CD4-positive, alpha-beta T cell treated with Interleukin-1 beta for 1 hour (primary cell): ENCODE measurements at regions not wholly inside any gene's neighbourhood (a gene's known extent, or its start where the extent isn't known, plus 50 kb on each side); places are given as distances from the start of the nearest gene placed in this dataset.

ENCODE experiments used
- DNase-seq, 2 donors: peaks; one replicate each; pipeline ENCODE4 v3.0.0-alpha.2; 2020 to 2022

DNA sequence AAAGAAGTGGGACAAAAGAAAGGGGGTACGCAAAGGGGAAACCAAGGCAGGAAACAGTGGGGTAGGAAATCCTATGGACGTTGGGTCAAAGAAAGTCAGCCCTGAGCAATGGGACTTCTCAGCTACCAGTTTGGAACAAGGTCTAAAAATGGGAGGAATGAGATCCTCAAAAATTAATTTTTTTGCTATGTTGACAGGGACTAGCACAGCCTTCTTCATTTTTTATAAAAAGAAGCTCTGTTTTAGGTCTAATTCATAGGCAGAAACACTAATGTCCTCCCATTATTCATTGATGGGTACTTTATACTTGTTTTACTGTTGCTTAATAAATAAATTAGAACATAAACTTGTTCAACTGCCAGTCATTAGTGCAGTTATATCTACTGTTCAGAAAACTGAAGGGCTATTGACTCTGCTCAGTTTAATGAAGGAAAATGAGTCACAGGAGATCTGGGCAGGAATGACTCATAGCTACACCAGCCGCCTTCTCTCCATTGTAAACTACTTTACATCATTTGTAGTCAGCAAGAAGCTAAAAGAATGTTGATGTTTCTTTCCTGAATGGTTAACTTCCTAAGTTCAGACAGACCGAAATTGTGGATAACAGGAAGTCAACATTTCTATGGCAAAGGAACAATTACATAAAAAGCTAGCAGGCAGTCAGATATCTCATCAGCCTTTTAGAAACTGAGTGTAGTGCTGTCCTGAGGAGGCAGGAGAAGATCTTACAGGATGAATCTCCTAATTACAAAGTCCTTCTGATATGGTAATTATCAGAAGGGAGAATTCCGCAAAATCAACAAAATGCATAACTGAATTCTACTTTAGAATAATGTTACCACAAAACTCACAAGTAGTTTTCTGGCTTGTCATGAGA, 356.4 kb upstream of the PKN2 start:
- no peak for DNase-seq

DNA sequence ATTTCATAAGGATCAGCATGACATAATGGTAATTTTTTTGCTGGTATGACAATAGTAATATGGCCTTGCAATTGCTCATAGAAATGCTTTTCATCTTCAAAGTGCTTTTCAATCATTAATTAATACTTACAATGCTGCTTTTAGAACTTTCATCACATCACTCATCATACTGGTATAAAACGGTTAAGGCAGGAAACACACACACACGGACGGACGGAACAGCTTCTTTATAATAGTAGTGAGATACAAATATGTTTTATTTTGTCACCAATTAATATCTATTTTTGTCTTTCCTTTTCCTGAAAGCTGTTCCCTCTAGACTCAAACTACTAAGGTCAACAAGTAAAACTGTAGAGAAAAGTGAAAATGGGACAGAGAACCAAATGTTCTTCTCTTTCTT, 353.9 kb upstream of the PKN2 start:
- no peak for DNase-seq

DNA sequence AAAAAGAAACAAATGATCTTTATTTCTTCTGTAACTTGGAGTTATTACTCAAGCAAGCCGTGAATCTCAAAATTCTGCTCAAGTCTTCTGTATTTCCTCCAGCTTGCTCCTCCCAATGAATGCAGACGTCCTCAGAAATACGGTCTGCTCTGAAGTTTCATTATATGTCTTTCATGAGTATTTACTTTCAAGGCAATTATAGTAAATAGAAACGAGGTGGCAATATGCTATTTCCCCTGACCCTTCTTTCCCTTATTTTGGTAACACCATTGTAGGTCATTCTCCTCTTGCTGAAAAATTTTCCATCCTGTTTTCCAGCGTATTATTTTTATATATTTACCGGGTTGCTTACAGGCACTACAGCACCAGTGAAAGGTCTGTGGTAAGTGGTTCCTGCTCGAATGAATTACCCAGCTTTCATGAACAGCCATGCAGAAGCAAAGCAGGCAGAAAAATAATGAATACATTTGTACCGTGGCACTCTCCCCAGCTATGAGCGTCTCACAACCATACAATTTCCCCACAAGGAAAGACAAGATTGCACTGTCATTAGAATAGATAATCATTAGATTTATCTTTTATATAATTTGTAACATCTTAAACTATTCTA, 350.9 kb upstream of the PKN2 start:
- DNase-seq, result no peak

DNA sequence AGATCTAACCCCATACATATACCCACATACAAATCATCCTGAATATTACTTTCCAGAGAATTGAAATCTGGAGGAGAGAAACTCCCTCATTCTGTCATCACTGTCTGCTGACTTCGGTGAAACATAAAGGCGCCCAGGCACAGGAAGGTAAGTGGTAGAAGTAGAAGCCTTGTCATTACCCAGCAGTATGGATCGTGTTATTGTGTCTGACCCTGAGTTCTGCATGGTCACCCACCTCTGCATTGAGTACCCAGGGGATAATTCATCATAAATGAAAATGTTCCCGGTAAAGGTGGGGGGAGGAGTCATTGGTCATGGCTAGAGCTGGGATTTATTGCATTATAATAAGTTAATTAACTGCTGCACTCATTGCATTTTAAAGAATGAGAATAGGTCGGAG, 342.6 kb upstream of the PKN2 start:
- no peak for DNase-seq

DNA sequence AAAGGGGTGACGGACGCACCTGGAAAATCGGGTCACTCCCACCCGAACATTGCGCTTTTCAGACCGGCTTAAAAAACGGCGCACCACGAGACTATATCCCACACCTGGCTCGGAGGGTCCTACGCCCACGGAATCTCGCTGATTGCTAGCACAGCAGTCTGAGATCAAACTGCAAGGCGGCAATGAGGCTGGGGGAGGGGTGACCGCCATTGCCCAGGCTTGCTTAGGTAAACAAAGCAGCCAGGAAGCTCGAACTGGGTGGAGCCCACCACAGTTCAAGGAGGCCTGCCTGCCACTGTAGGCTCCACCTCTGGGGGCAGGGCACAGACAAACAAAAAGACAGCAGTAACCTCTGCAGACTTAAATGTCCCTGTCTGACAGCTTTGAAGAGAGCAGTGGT, 342.0 kb upstream of the PKN2 start:
- peak in 1 of 2 donors; percentile 5 for DNase-seq

DNA sequence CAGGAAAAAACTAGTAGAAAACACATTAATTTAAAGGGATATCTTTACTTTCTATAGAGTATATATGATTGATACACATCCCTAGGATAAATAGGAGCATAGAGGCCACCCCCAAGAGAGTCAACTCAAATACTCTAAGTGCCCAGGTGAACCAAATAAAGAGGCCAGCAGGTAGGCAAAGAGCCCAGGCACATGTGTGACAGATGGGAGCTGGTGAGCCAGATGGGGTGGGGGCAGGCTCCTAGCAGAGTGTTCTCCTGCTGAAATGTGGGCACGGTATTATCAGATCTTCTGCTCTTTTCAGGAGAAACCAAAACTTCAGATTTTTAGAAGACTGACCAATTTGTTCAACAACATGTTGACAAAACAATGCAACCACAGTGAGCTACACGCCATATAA, 333.4 kb upstream of the PKN2 start:
- no peak for DNase-seq

DNA sequence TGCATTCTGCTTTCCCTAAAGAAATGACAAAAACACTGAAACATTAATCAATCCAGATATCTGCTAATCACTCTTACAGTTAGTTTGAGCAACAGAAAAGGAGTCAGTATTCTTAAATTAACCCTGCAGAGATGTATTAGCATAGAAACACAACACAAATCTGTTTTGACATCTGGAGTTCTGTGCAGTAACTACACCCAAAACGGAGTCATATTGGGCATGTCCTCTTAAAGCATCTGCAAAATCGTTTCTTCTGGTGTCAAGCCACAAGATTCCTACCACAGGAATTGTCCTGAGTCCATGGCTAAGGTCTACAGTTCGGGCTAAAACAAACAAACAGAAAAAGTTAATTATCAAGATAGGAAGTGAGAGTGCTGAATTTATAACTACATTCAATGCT, 332.1 kb upstream of the PKN2 start:
- no peak for DNase-seq

DNA sequence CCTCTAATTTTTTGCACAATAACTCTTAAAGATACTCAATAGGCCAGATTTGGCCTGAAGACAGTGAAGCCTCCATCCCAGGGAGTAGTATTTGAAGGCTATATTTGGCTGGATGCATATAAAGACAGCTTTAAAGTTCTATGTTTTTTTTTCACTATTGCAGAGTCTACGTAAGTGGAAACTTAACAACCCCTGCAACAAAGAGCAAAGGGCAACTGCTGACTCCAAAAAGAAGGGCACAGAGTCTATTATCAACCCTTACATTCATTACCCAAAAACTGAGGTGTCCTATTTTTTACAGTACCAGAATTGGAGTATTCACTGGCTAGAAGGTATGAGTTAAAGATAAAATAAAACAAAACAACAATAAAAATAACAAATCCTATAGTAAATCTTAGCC, 329.8 kb upstream of the PKN2 start:
- DNase-seq, result no peak

DNA sequence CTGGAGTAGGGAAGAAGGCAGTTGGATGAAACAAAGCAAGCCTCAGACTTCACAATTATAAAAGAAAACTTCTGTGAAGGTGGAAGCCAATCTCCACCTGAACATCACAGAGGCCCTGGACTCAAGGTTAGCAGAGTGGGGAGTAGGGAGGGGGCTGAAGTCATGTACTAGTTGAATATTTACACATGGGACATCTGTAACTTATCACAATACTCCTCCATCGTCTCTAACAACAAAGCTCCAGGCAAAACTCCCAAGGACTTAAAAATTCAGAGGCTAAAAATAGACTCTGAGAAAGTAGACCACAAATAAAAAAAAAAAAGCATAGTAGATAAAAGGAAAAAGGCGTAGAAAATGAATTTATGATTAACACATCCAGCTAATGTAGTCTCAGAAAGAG, 326.3 kb upstream of the PKN2 start:
- DNase-seq, result no peak

DNA sequence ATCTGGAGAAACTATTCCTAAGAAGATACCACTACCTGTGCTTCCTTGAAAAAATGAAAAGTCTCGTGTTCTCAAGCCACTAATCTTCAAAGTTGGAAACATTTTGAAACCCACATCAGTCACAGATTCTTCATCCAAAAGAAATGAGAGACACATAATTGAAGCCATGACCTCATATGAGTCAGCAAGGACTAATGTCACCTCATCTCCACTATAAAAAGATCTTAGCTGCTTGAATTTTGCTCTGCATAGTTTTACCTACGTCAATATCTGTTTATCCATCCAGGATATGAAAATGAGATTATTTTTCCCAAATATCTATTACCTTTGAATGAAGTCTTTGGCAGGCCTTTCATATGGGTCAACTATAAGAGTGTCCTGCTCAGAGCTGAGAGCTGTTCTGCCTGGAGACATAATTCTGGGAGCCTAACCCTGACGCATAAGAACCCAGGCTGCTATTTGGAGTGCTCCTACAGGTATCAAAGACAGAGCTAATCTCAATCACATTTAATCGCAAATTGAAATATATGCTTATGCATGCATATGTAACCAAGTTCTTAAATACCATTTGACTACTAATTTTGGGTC, 312.5 kb upstream of the PKN2 start:
- no peak for DNase-seq

DNA sequence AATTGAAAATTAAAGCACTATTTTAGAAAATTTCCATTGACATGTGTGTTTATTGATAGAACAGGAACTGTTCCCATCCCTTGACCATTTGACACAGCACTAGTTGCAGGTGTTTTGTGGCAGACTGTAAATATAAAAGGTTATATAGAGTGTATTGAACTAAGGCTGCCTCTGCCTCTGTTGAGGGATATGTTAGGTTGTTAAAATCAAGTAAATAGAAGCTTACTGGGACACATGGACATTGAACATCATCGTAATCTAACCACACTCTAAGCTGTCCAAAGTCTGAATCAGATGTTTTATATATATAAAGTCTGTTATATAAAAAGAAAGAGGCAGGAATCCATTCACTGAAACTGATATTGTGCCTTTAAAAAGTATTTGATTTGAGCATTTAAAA, 308.1 kb upstream of the PKN2 start:
- DNase-seq, result no peak

DNA sequence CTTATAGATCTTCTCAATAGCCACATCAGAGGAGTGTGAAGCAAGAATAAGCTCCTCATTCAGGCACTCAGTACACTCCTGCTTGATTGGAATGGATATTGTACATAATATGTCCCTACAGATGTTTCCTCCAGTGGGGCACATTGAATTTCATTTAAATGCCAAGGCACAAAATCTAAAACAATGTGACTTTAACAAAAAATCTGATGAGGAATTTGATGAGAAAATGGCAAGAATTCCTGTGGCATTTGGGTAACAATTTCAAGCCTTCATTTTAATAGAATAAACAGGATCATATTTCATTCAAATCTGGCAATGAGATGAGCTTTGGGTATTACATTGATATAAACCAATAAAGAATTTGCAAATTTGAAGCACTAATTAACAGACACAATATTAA, 307.7 kb upstream of the PKN2 start:
- no peak for DNase-seq

DNA sequence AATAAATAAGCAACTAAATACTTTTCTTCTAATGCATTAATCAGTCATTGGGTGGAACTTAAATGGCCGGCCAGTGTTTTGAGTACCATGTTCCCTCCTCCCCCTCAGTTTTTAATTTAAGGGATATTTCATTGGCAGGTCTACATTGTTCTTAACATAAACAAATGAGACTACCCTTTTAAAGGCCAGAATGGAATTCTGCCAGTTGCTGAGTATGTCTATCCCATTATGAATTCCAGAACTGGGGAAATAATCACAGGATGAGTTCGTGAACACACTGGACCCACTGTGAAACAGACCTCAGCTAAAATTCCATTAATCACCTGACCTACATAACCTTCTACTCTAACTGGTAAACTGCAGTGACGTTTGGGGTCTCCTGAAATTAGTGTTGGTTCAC, 305.5 kb upstream of the PKN2 start:
- no peak for DNase-seq

DNA sequence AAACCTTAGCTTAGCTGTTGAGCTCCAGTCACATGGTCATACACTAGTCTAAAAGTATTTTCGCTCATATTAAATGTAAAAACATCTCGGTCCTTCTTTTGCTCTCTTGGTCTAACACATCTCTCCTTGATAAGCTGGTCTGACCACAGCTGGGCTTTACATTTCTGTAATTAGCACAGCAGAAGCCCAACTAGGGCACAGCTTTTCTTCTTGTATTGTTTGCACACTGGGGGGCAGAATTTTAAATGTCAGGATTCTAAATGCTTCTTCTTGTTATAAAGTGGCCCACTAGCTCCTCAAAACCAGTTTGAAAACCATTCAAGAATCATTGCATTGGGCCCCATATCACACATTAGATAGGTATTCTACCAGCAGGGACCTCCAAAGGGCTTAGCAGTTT, 289.1 kb upstream of the PKN2 start:
- no peak for DNase-seq

DNA sequence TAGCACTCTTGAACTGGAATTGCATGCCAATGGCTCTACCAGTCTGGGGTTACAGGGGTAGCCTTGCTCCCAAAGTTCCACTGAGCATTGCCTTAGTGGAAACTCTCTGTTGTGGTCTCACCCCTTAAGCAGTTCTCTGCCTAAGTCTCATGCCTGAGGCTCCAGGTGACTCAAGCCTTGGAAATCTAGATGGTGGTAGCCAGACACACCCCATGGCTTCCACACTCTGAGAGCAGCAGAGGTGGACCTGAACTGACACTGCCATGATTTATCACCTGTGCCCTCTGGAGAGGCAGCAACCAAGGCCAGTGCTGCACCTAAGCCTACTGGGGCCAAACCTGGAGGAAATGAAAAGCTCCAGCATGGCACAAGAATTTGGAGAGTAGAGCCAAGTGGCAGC, 285.7 kb upstream of the PKN2 start:
- DNase-seq, result no peak

DNA sequence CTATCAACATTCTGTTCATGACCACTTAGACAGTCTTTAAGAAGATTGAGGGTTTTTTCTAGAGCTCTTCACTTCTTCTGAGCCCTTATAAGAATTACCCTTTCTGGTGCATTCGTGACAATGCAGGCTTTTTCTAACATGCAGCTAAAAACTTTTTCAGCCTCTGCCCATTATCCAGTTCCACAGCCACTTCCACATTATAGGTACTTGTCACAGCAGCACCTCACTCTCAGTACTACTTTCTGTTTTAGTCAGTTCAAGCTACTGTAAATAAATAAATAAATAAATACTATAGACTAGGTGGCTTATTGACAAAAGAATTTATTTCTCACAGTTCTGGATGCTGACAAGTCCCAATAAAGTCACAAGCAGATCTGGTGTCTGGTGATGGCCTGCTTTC, 284.4 kb upstream of the PKN2 start:
- no peak for DNase-seq

DNA sequence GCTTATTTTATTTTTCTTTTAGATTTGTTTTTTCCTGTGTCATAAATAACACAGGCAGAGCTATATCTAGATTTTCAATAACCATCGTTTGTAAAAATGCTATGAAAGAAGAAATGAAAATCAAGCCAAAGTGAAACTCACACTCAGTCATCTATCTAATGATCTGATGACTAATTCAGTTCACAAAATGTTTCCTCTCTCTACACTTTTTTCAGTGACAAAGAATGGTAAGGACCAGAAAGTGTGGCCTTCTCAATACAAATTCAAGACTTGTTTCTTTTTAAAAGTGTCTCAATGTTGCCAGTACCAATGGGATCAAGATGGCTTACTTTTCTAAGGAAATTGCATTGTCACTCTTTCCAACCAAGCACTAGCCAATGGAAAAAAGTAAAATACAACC, 282.8 kb upstream of the PKN2 start:
- DNase-seq, result no peak

DNA sequence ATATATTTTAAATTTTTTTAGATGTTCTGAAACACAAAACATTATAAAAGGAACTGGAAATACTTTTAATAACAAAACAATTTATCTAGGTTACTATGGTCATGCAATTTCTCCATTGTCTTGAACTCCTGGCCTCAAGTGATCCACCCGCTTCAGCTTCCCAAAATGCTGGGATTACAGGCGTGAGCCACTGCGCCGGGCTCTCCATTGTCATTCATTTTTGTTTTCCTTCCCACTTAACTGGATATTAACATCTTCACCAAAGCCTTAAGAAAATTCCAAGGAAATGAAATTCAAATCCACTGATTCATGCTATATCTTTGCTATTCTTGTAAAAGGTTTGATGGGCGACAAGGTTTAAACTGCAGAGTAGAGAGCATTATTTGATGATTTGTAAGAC, 279.5 kb upstream of the PKN2 start:
- DNase-seq, result no peak

DNA sequence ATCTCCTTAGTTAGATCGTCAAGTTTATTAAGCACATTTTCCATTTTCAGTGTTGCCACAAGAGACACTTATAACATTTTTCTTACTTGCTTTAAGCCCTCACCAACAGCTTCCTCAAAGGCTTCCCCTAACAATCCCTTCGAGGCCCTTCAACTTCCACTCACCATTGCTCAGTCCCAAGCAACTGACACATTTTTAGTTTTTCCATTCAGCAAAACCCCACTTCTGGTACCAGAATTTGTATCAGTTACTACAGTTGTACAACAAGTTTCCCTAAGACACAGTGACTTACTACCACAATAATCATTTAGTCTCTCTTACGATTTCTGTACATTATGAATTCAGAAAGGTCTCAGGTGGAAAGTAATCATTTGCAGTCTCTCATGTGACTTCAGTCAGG, 276.8 kb upstream of the PKN2 start:
- no peak for DNase-seq

DNA sequence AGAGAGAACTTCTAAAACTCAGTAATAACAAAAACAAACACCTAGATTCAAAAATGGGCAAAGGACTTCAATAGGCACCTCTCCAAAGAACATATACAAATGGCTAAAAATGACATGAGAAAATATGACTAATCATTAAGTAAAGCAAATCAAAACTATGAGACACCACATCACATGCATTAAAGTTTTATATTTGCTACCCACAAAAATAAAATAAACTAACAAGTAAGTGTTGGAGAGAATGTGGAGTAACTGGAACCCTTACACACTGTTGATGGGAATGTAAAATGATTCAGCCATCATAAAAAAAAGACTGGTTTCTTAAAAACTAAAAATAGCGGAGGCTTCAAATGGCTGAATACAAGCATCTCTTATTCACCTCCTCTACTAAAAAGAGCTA, 262.1 kb upstream of the PKN2 start:
- DNase-seq, result no peak

DNA sequence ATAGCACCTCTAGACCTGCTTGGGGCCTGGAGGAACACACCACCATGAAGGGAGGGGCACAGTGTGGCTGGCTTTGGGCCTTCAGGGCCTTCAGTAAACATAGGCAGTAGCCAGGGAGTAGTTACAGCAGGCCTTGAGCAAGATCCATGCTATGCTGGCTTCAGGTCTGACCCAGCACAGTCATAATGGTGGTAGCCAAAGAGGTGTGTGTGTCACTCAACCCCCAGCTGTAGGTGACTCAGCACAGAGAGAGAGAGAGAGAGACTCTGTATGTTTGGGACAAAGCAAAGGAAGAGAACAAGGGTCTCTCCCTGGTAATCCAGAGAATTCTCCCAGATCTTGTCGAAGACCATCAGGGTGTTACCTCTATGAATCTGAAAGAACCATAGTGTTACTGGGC, 250.5 kb upstream of the PKN2 start:
- no peak for DNase-seq

DNA sequence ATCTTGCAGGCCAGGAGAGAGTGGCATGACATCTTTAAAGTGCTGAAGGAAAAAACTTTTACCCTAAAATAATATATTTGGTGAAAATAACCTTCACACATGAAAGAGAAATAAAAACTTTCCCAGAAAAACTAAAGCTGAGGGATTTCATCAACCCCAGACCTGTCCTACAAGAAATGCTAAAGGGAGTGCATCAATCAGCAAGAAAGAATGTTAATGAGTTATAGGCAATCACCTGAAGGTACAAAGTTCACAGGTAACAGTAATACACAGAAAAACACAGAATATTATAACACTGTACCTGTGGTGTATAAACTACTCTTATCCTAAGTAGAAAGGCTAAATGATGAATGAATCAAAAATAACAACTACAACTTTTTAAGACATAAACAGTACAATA, 249.2 kb upstream of the PKN2 start:
- no peak for DNase-seq

DNA sequence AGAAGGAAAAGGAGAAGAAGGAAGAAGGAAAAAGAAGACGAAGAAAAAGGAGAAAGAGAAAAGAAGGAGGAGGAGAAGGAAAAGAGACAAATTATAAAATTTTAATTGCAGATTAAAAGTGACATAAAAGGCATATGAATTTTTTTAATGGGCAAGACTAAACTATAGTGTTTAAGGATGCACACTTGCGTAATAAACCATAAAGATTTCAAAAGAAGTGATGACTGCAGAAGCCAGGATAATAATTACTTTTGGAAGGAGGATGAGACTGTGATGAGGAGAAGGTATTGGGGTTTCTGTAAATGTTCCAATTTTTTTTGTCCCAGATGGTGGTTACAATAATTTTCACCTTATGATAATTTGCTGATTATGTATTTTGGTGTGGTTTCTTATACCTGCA, 243.1 kb upstream of the PKN2 start:
- no peak for DNase-seq

DNA sequence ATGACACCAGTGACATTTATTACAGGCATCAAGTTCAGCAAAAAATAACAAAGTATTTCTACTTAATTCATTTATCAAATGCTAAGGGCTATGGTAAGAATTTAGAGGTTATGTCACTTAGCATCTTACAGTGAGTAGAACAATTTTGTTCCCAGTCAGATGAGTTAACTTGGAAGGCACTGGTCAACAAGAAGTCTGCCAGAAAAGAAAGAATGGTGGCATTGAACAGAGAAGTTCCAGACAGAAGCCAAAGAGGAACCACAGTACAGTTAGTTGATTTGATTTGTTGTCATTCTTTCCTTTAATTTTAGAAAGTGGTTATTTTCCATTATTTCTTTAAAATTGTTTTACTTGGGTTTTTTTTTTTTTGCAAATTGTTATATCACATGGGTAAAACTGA, 232.2 kb upstream of the PKN2 start:
- no peak for DNase-seq

DNA sequence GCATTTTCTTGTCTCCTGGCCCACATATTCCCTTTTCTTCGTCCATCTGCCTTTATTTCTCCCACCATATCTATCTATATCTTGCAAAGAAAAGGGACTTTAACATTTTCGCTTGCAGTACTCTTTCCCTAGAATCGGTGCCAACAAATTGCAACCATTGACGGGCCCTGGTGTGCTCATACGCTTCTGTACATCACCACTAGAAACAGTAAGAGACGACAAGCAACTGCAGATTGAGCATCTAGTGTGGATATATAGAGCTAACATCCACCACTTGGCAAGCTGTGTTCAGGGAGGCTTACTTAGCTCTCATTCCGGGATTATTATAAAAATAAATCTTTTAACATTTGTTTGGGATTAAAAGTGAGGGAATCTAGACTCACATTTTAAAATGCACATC, 230.8 kb upstream of the PKN2 start:
- no peak for DNase-seq
